Dendritic cell treated with granulocyte-macrophage colony-stimulating factor and Interleukin-4, amounts not matched to agents 40 ng/mL and 50 ng/mL, for 4 days (primary cell): ENCODE measurements at regions not wholly inside any gene's neighbourhood (a gene's known extent, or its start where the extent isn't known, plus 50 kb on each side); places are given as distances from the start of the nearest gene placed in this dataset.

Experiments used
- H3K27ac Mint-ChIP-seq: one replicate; pipeline ENCODE4 v1.8.0; 2022; ENCODE audit warnings: mild to moderate bottlenecking, mixed read lengths
- H3K27me3 Mint-ChIP-seq: one replicate; pipeline ENCODE4 v1.8.0; 2022; ENCODE audit warnings: mild to moderate bottlenecking, mixed read lengths
- H3K36me3 Mint-ChIP-seq: one replicate; pipeline ENCODE4 v1.8.0; 2022; ENCODE audit warnings: low read depth, mixed read lengths
- H3K4me1 Mint-ChIP-seq: one replicate; pipeline ENCODE4 v1.8.0; 2022; ENCODE audit warnings: low read depth, mixed read lengths
- H3K4me3 Mint-ChIP-seq: one replicate; pipeline ENCODE4 v1.8.0; 2022; ENCODE audit warnings: mild to moderate bottlenecking, moderate library complexity, mixed read lengths
- H3K9me3 Mint-ChIP-seq: one replicate; pipeline ENCODE4 v1.8.0; 2022; ENCODE audit warnings: mixed read lengths
- intact Hi-C: fragments of 100-400 bp; cut with micrococcal nuclease; formaldehyde crosslinking; loops from one replicate; pipeline ENCODE4 v1.15.0; 2022

DNA sequence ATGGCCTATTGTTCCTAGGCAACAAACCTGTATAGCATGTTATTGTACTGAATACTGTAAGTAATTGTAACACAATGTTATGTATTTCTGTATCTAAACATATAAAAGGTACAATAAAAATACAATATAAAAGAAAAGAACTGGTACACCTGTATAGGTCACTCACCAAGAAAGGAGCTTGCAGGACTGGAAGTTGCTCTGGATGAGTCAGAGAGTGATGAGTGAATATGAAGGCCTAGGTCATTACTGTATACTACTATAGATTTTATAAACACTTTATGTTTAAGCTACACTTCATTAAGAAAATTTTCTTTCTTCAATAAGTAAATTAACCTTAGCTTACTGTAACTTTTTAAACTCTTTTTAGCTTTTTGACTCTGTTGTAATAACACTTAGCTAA lies 559.9 kb downstream of the PLPP3 start:
- H3K27ac Mint-ChIP-seq = no peak overlapping the region
- no peaks in the 10 kb centered on the region for H3K4me1 Mint-ChIP-seq
- no peak overlapping the region for H3K4me3 Mint-ChIP-seq
- peaks cover 47% of the 10 kb centered on the region for H3K9me3 Mint-ChIP-seq
- peaks cover 6% of the 10 kb centered on the region for H3K27me3 Mint-ChIP-seq
- no peaks in the 10 kb centered on the region for H3K36me3 Mint-ChIP-seq
- intact Hi-C loops = no loop called here

DNA sequence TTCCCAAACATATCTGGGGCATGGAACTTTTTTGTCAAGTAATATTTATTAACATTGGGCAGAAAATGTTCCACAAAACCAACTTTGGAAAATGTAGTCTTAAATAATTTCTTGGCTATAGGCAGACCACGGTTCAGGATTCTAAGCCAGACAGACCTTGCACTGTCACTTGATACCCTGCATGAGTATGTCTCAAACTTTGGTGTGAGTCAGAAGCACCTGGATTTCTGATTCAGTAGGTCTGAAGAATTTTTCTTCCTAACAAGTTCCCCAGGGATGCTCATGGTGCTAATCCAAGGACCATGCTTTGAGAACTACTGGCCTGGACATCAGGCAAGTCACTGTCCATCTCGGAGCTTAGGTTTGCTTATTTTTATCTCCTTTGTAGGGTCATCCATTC lies 562.0 kb downstream of the PLPP3 start:
- peaks cover 45% of the 10 kb centered on the region for H3K9me3 Mint-ChIP-seq
- no peak overlapping the region for H3K4me3 Mint-ChIP-seq
- H3K36me3 Mint-ChIP-seq = no peaks in the 10 kb centered on the region
- no peaks in the 10 kb centered on the region for H3K4me1 Mint-ChIP-seq
- peaks cover 13% of the 10 kb centered on the region for H3K27me3 Mint-ChIP-seq
- no peak overlapping the region for H3K27ac Mint-ChIP-seq
- intact Hi-C loops = no loop called here

DNA sequence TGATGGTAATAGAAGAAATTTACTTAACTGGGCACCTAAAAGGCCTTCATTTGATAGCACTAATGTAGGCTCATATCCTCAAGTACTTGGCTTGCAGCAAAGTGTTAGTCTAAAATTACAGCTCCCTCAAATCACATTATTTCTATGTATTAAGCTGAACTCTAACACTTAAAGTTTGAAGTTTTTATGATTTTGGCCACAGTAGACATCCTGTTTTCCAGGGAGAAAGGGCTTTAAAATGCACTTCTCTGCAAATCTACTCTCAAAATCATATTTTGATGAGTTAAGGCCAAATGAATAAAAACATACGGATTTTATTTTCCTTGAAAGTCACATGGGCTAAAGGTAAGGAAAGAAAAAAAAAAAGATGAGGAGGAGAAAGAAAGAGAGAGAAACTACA lies 575.5 kb downstream of the PLPP3 start:
- Mint-ChIP-seq H3K4me1 (no peaks in the 10 kb centered on the region), H3K27ac (no peak overlapping the region), H3K36me3 (no peaks in the 10 kb centered on the region), H3K4me3 (no peak overlapping the region), H3K27me3 (peaks cover 1% of the 10 kb centered on the region), H3K9me3 (peaks cover 12% of the 10 kb centered on the region)
- intact Hi-C loops = no loop called here

DNA sequence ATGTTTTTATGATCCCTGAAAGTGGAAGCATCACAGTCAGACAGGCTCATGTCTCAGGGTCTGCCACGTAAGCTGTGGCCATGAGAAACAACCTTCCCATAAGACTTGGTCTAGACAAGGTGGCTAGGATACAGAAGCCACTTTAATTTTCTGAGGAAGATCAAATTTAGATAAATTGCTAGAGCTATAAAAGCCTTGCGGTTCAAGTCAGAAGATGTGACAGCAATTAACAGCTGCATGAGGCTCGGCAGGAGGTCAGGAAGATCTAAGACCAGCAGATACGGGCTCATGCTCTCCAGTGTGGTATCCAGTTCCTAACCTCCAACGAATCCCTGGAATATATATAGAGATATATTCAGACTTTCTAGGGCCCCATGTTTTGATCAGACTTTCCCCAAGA lies 577.1 kb downstream of the PLPP3 start:
- Mint-ChIP-seq H3K27me3 (peaks cover 1% of the 10 kb centered on the region), H3K27ac (no peak overlapping the region), H3K4me3 (no peak overlapping the region), H3K36me3 (no peaks in the 10 kb centered on the region), H3K9me3 (peaks cover 14% of the 10 kb centered on the region), H3K4me1 (no peaks in the 10 kb centered on the region)
- intact Hi-C loops = no loop called here

DNA sequence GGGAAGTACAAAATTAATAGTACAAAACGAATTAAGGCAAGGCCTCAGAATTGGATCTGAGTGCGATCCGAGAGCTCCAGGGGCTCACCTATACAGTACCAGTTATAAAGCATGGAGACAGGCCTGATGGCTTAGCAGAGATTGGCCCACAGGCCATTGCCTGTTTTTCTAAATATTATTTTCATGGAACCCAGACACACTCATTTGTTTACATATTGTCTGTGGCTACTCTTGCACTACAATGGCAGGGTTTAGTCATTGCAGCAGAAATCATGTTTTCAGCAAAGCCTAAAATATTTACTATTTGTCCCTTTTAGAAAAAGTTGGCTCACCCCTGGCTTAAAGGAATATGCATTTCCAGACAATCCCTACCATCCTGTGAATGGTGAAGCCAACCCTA lies 578.9 kb downstream of the PLPP3 start:
- no peaks in the 10 kb centered on the region for H3K4me1 Mint-ChIP-seq
- intact Hi-C loops = no loop called here
- H3K9me3 Mint-ChIP-seq = peaks cover 17% of the 10 kb centered on the region
- no peak overlapping the region for H3K4me3 Mint-ChIP-seq
- H3K27ac Mint-ChIP-seq = no peak overlapping the region
- peaks cover 2% of the 10 kb centered on the region for H3K27me3 Mint-ChIP-seq
- H3K36me3 Mint-ChIP-seq = no peaks in the 10 kb centered on the region

DNA sequence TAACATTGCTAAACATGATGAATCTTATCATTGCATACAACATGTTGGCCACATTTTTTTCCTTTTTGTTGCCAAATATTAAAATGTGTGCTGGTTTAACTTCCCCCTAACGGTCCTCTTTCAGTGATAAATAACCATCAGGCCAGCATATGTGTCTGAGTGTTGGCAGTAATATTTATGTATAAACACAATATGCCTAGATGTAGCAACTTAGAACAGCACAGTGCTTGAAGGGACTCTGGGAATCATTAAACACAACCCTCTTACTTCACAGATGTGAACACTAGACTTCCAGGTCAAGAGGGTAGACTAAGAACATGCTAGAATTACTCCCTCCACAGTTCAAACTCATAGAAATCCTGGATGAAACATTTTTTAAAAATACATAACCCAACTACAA lies 581.8 kb downstream of the PLPP3 start:
- intact Hi-C loops = no loop called here
- no peak overlapping the region for H3K4me3 Mint-ChIP-seq
- no peaks in the 10 kb centered on the region for H3K36me3 Mint-ChIP-seq
- no peaks in the 10 kb centered on the region for H3K4me1 Mint-ChIP-seq
- peaks cover 29% of the 10 kb centered on the region for H3K9me3 Mint-ChIP-seq
- H3K27ac Mint-ChIP-seq = no peak overlapping the region
- H3K27me3 Mint-ChIP-seq = peaks cover 2% of the 10 kb centered on the region

DNA sequence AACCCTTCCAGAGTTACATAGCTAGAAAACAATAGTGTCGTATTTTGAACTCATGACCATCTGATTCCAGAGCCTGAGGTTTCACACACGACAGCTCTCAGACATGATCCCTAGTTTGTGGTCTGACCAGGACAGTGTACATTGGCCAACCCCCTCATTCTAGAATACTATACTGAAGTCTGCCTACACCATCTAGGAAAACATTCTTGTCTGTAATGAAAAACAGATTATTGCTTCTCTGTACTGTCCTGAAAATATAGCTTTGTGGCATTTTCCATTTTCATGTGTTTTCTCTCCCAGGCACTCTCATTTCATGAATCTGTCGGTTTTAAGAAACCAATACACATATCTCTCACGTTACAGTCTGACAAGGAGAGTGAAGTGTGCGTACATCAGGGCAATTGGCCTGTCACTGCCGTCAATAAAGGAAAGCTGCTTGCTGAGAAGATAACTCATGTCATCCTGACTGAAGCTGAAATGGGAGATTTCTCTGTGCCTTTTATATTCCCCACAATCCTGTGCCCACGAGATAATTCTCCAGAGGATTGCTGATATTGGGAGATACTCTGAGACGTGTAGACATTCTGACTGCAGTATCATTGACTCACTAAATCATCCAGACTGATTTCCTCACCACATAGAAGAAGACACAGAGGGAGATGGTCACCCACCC lies 585.6 kb downstream of the PLPP3 start:
- Mint-ChIP-seq H3K4me3 (no peak overlapping the region), H3K4me1 (no peaks in the 10 kb centered on the region), H3K36me3 (no peaks in the 10 kb centered on the region), H3K27ac (no peak overlapping the region), H3K9me3 (peaks cover 26% of the 10 kb centered on the region), H3K27me3 (peaks cover 2% of the 10 kb centered on the region)
- intact Hi-C loops = no loop called here

DNA sequence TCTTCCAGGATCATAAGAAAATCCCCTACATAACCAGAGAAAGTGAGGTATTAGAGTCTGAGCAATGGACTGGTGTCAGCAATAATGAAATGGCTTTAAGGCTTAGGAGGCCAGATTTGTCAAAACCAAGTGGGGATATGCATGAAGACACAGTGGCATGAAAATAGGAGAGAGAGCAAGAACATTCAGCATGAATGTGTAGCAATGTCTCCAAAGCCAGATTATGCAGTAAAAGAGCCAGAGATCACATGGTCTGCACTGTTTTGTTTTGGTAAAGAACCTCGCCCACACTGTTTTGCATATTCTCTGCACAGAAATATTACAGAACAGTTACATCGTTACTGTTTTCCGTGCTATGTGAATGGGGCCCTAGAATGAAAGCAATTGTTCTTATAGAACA lies 589.4 kb downstream of the PLPP3 start:
- intact Hi-C loops = no loop called here
- Mint-ChIP-seq H3K27me3 (peaks cover 11% of the 10 kb centered on the region), H3K27ac (no peak overlapping the region), H3K4me1 (no peaks in the 10 kb centered on the region), H3K9me3 (peaks cover 8% of the 10 kb centered on the region), H3K36me3 (no peaks in the 10 kb centered on the region), H3K4me3 (no peak overlapping the region)

DNA sequence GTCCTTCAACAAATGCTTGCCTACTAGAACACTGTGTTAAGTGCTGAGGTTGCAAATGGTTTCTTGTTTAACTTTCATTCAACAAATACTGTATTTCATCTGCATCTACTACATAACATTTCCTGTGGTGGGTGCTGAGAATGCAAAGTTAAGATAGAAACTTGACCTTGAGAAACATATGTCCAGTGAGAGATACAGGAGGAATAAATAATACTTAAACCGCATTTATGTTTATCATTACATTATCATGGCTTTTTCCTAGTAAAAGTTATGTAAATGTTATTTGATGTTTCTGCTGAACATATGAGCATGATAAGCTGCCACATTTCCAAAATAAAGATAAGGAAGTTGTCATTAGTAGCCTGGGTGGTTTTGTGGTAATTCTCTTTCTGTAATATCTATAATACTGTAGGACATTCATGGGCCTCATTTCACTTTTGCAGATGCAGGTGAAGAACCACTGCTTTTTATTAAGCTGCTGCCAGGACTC lies 590.4 kb downstream of the PLPP3 start:
- intact Hi-C loops = no loop called here
- H3K27ac Mint-ChIP-seq = no peak overlapping the region
- H3K4me3 Mint-ChIP-seq = no peak overlapping the region
- peaks cover 11% of the 10 kb centered on the region for H3K27me3 Mint-ChIP-seq
- H3K36me3 Mint-ChIP-seq = no peaks in the 10 kb centered on the region
- H3K4me1 Mint-ChIP-seq = no peaks in the 10 kb centered on the region
- no peaks in the 10 kb centered on the region for H3K9me3 Mint-ChIP-seq

DNA sequence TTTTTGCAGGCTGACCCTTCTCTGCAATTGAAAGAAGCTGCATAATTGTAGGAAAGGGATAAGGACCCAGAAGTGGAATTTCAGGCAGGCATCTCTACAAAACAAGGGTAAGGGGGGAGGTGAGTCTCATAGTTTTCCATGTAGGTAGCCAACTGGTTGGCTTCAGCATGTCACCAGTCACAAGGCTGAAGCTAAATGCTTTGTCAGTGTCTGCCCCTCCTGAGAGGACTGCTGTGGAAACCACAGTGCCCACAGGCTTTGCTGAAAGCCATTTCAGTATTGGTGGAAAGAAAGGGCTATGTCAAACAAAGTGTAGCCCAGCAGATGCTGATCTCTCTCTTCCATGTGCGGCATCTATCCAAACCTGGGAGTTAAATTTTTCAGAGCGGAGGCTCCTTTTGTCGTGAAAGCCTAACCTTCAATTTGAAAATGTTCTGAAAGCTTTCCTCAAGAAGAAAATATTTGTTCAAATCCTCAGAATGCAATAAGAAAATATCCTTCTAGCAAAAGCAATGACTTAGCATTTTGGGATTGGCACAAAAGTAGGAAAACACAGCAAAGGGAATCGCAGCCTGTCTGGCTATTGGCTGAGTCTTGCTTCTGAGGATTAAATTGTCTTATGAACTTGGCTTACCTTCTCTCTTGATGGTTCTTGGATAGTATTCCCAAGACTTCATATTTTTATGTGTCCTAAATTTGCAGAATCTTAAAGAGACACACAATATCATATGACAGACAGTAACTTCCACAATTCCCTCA lies 591.7 kb downstream of the PLPP3 start:
- Mint-ChIP-seq H3K27me3 (peaks cover 11% of the 10 kb centered on the region), H3K4me1 (no peaks in the 10 kb centered on the region), H3K4me3 (no peak overlapping the region), H3K36me3 (no peaks in the 10 kb centered on the region), H3K9me3 (no peaks in the 10 kb centered on the region), H3K27ac (no peak overlapping the region)
- intact Hi-C loops = no loop called here

DNA sequence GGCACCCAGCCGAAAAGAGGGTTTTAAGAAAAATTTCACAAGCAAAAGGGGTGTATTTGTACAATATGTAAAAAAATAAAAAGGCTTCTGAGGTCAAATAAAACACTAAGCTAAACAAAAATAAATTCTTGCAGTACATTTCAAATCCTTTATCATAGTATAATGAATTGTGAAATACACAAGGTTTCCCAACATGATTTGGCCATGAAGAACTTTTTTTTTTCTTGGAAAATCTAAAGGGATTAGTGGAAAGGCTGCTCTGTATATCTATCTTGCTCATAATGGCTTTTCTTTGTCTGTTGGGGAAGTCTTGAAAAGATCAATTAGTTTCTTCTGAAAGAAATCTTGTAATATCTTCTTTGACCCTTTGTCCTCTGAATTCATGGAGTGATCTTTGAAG lies 593.4 kb downstream of the PLPP3 start:
- H3K4me1 Mint-ChIP-seq = no peaks in the 10 kb centered on the region
- intact Hi-C loops = no loop called here
- H3K27ac Mint-ChIP-seq = no peak overlapping the region
- no peak overlapping the region for H3K4me3 Mint-ChIP-seq
- peaks cover 11% of the 10 kb centered on the region for H3K27me3 Mint-ChIP-seq
- no peaks in the 10 kb centered on the region for H3K36me3 Mint-ChIP-seq
- H3K9me3 Mint-ChIP-seq = no peaks in the 10 kb centered on the region

DNA sequence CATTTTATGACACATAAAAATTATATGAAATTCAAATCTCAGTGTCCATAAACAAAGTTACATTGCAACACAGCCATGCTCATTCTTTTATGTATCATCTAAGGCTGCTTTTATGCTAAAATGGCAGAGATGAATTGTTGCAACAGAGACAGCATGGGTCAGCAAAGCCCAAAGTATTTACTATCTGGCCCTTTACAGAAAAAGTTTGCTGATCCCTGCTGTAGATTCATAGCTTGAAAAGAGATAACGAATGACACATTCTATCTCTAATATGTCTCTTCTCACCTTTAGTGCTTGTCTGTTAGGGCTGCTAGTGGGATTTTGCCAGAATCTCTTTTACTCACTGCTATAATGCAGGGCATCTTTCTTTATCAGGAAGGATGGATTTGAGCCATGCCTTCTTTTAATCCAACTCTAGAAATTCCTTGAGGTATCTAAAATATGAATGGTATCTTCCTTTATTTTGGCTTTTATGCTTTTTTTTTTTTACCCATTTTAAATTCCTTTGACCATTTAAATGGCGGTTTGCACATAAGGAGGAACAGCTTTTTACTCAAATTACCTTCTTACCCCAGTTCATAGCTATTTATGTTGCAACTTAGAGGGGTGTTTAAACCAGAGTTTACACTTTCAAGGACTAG lies 598.2 kb downstream of the PLPP3 start:
- Mint-ChIP-seq H3K27me3 (peaks cover 1% of the 10 kb centered on the region), H3K9me3 (no peaks in the 10 kb centered on the region), H3K27ac (no peak overlapping the region), H3K4me3 (no peak overlapping the region), H3K4me1 (no peaks in the 10 kb centered on the region), H3K36me3 (no peaks in the 10 kb centered on the region)
- intact Hi-C loops = no loop called here

DNA sequence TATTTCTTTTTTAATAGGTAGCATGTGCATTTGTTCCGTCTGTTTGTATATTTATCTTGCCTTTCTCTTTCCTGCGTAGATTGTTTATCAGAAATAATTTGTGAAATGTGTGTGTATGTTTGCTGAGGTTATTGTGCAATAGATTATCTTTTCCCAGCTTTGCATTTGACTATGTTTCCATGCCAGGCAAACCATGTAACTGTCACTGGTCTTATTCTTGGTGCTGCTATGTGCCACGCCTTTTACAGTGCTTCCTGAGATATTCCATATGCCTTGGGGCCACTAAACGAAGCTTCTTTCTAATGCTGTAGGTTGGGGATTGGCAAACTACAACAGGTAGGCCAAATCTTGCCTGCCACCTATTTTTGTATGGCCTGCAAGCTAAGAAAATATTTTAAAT lies 598.8 kb downstream of the PLPP3 start:
- Mint-ChIP-seq H3K36me3 (no peaks in the 10 kb centered on the region), H3K9me3 (no peaks in the 10 kb centered on the region), H3K27ac (no peak overlapping the region), H3K4me3 (no peak overlapping the region), H3K4me1 (no peaks in the 10 kb centered on the region), H3K27me3 (peaks cover 1% of the 10 kb centered on the region)
- intact Hi-C loops = no loop called here

DNA sequence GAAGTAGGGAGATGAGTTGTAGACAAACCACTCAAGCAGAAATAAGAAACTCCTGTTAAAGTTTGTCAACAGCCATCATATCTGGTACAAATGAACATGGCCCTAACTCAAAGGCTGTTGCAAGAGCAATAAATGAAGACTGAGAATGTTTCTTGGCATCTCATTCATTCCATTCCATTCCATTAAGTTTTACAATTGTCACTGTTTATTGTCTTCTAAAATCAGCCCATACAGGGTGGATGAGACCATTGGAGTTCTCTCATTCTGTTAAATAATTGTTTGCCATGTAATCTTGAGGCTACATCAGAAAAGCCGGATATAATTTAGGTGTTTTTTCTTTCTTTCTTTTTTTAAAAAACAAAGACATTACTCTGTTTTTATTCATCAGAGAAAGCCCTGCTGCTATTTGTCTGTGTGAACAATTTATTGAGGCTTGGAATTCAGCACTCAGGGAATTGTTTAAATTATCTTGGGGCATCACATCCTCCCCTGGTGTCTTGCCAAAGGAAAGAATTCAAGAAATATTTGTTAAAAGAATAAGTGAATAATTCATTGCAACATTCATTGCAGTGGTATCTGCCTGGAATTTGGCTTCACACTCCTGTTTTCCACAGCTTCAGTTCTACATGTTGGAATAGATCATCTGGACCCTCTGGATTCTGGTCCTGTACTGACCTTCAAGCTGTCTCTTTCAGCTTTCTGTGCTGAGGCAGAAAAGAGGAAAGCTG lies 604.5 kb downstream of the PLPP3 start:
- no peaks in the 10 kb centered on the region for H3K9me3 Mint-ChIP-seq
- no peak overlapping the region for H3K27ac Mint-ChIP-seq

More for the DNA sequence above, 604.5 kb downstream of the PLPP3 start:
- Mint-ChIP-seq H3K4me1 (no peaks in the 10 kb centered on the region), H3K27me3 (peaks cover 7% of the 10 kb centered on the region), H3K4me3 (no peak overlapping the region), H3K36me3 (no peaks in the 10 kb centered on the region)
- intact Hi-C loops = no loop called here
